Ishikawa (cell line): ENCODE measurements at regions not wholly inside any gene's neighbourhood (a gene's known extent, or its start where the extent isn't known, plus 50 kb on each side); places are given as distances from the start of the nearest gene placed in this dataset.

Source experiments
- CEBPB ChIP-seq: IDR thresholded peaks from 2 replicates; pipeline ENCODE4 v1.6.1; 2012
- EGR1 ChIP-seq: IDR thresholded peaks from 2 replicates; pipeline ENCODE4 v1.6.1; 2012
- EP300 ChIP-seq: IDR thresholded peaks from 2 replicates; pipeline ENCODE4 v1.6.1; 2012; ENCODE audit warnings: borderline replicate concordance
- MAX ChIP-seq: IDR thresholded peaks from 2 replicates; pipeline ENCODE4 v1.6.1; 2012
- NFIC ChIP-seq: IDR thresholded peaks from 2 replicates; pipeline ENCODE4 v1.6.1; 2012
- RAD21 ChIP-seq: IDR thresholded peaks from 2 replicates; pipeline ENCODE4 v1.6.1; 2012; ENCODE audit warnings: low read depth
- REST ChIP-seq: IDR thresholded peaks from 2 replicates; pipeline ENCODE4 v1.6.1; 2012; ENCODE audit warnings: low read depth, mild to moderate bottlenecking
- TAF1 ChIP-seq: IDR thresholded peaks from 2 replicates; pipeline ENCODE4 v1.6.1; 2012; ENCODE audit warnings: low read depth, mild to moderate bottlenecking
- TCF12 ChIP-seq: IDR thresholded peaks from 2 replicates; pipeline ENCODE4 v1.6.1; 2012; ENCODE audit warnings: low read depth
- TEAD4 ChIP-seq: IDR thresholded peaks from 2 replicates; pipeline ENCODE4 v1.6.1; 2012
- YY1 ChIP-seq: IDR thresholded peaks from 2 replicates; pipeline ENCODE4 v1.6.1; 2012; ENCODE audit warnings: low read depth
- ZBTB7A ChIP-seq: IDR thresholded peaks from 2 replicates; pipeline ENCODE4 v1.6.1; 2012; ENCODE audit warnings: low read depth

GRCh38 chr13:90708128-90708527 lies 639.4 kb upstream of the MIR17HG start:
- no peak for TF ChIP-seq TEAD4
- TF ChIP-seq RAD21: no peak
- TF ChIP-seq TAF1: no peak
- TF ChIP-seq REST: no peak
- TF ChIP-seq EGR1: no peak
- TF ChIP-seq YY1: no peak
- TF ChIP-seq CEBPB: no peak
- TF ChIP-seq TCF12: no peak
- TF ChIP-seq EP300: no peak
- TF ChIP-seq ZBTB7A: no peak
- no peak for TF ChIP-seq MAX
- TF ChIP-seq NFIC: no peak
